C4-2B (cell line): ENCODE measurements at regions not wholly inside any gene's neighbourhood (a gene's known extent, or its start where the extent isn't known, plus 50 kb on each side); places are given as distances from the start of the nearest gene placed in this dataset.

ENCODE experiments used
- ZFX ChIP-seq: fragments of 450-650 bp; IDR thresholded peaks from 2 replicates; pipeline ENCODE4 v1.6.1; 2017
- TF ChIP-seq, protein P1 (sequence below): fragments of 450-650 bp; conservative IDR thresholded peaks from 2 replicates; pipeline ENCODE4 v1.5.1; 2017; ENCODE audit warnings: mild to moderate bottlenecking

DNA sequence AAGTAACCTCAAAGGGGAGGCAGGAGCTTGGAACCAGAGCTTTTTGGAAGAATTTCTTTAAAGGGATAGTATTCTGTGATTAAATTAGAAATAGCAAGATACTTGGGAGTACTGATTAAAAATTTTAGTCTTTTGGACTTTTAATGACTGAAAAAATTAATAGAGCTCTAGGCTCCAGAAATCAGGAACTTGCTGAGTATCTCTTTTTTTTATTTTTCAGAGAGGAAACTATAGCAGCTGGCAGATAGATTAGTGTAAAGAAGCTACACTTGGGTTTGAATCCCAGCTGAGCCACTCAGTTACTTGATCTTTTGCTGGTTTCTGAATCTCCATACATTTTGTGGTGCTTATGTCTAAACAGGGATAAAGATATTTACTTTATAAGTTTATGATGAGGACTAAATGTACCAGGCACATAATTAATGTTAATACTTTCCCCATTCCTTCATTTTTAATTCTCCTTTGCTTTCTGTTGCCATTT, 94.2 kb upstream of the TNC start:
- TF ChIP-seq, protein P1, sequence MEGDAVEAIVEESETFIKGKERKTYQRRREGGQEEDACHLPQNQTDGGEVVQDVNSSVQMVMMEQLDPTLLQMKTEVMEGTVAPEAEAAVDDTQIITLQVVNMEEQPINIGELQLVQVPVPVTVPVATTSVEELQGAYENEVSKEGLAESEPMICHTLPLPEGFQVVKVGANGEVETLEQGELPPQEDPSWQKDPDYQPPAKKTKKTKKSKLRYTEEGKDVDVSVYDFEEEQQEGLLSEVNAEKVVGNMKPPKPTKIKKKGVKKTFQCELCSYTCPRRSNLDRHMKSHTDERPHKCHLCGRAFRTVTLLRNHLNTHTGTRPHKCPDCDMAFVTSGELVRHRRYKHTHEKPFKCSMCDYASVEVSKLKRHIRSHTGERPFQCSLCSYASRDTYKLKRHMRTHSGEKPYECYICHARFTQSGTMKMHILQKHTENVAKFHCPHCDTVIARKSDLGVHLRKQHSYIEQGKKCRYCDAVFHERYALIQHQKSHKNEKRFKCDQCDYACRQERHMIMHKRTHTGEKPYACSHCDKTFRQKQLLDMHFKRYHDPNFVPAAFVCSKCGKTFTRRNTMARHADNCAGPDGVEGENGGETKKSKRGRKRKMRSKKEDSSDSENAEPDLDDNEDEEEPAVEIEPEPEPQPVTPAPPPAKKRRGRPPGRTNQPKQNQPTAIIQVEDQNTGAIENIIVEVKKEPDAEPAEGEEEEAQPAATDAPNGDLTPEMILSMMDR = no peak
- TF ChIP-seq ZFX = no peak
